ENCODE measurements at regions not wholly inside any gene's neighbourhood (a gene's known extent, or its start where the extent isn't known, plus 50 kb on each side); places are given as distances from the start of the nearest gene placed in this dataset.
"Not testable (repeated sequence)": the region's sequence is repeated elsewhere in the genome, so short reads cannot be mapped to it uniquely, and the experiment has no call there.

- intact Hi-C loops (cut with DNase I): no loop called here
- no peak for DNase-seq
These were observed 255.2 kb upstream of the WSB1 start for GRCh38 chr17:27038676-27039075.

GRCh38 chr17:27045039-27045438, 248.9 kb upstream of the WSB1 start:
- H3K9me3 ChIP-seq; H3K4me3 ChIP-seq; intact Hi-C loops (cut with DNase I); DNase-seq; H3K27me3 ChIP-seq; H3K4me1 ChIP-seq; H3K27ac ChIP-seq; H3K36me3 ChIP-seq: not testable (repeated sequence)
- WGBS, 2 donors: 85 to 86% methylated on average over 12 of the region's 12 CpGs

More at GRCh38 chr17:27038676-27039075, 255.2 kb upstream of the WSB1 start:
- Histone ChIP-seq H3K4me1 (no peaks in the 10 kb centered on the region), H3K4me3 (no peak overlapping the region), H3K27me3 (no peaks in the 10 kb centered on the region), H3K9me3 (no peaks in the 10 kb centered on the region), H3K36me3 (no peaks in the 10 kb centered on the region), H3K27ac (no peak overlapping the region)
- WGBS, 2 donors: 26 to 36% methylated on average over 2 of the region's 2 CpGs
- TF ChIP-seq POLR2AphosphoS5 (IDR thresholded peaks at IDR 0.05) (no peak), POLR2A (IDR thresholded peaks at IDR 0.05) (no peak), EP300 (IDR thresholded peaks at IDR 0.05) (no peak), CTCF (IDR thresholded peaks at IDR 0.05) (no peak)

DNA sequence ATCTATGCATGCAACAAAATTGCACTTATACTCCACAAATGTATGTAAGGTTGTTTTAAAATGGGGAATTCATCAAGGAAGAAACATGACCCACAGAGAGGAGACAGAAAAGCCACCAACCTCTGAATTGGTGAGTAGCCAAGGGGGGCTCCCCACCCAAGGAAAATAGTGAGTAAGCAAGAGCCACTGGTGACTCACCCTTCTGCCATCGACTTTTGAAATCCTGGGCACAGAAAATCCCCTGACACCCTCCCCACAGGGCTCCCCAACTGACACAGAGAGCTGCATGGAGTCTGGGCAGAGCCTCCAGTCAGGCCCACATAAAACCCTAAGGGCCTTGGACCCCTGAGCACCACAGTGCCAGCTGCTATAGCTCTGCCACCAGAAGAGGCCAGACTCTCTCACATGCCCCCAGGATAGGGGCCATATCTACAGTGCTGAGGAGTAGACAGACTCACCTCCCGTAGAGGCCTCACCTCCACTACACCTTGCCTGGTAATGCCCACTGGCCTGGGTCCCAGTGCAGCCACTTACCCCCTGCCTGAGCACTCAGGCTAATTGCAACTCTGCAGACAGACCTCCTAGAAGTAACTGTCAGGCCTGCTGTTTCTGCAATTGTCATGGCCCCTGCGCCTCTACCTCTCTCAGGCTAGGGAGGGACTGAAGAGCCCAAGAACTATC, 244.7 kb upstream of the WSB1 start:
- intact Hi-C loops (cut with DNase I): no loop called here
- WGBS, 2 donors: 53 to 54% methylated on average over 3 of the region's 3 CpGs
- Histone ChIP-seq H3K4me3 (no peak overlapping the region), H3K4me1 (no peaks in the 10 kb centered on the region), H3K36me3 (no peaks in the 10 kb centered on the region), H3K27me3 (no peaks in the 10 kb centered on the region), H3K27ac (no peak overlapping the region), H3K9me3 (no peaks in the 10 kb centered on the region)
- TF ChIP-seq POLR2AphosphoS5 (IDR thresholded peaks at IDR 0.05) (no peak), EP300 (IDR thresholded peaks at IDR 0.05) (no peak), POLR2A (IDR thresholded peaks at IDR 0.05) (no peak), CTCF (IDR thresholded peaks at IDR 0.05) (no peak)
- DNase-seq: no peak

GRCh38 chr17:27065588-27065987, 228.3 kb upstream of the WSB1 start:
- Histone ChIP-seq H3K9me3 (peaks cover 0 to 5% (median 0%) of the 10 kb centered on the region in 4 donors), H3K36me3 (no peaks in the 10 kb centered on the region), H3K4me3 (no peak overlapping the region), H3K27ac (no peak overlapping the region), H3K27me3 (no peaks in the 10 kb centered on the region), H3K4me1 (no peaks in the 10 kb centered on the region)
- DNase-seq: no peak
- WGBS, 2 donors: 70% methylated on average over 4 of the region's 4 CpGs
- TF ChIP-seq CTCF (IDR thresholded peaks at IDR 0.05) (no peak), POLR2AphosphoS5 (IDR thresholded peaks at IDR 0.05) (no peak), POLR2A (IDR thresholded peaks at IDR 0.05) (no peak), EP300 (IDR thresholded peaks at IDR 0.05) (no peak)
- intact Hi-C loops (cut with DNase I): no loop called here

- no peaks in the 10 kb centered on the region for H3K36me3 ChIP-seq
- intact Hi-C loops (cut with DNase I): no loop called here
- no peaks in the 10 kb centered on the region for H3K4me1 ChIP-seq
- TF ChIP-seq CTCF (IDR thresholded peaks at IDR 0.05) (no peak), EP300 (IDR thresholded peaks at IDR 0.05) (no peak), POLR2AphosphoS5 (IDR thresholded peaks at IDR 0.05) (no peak)
- H3K27me3 ChIP-seq: no peaks in the 10 kb centered on the region
- H3K4me3 ChIP-seq: no peak overlapping the region
- peaks cover 0 to 5% (median 0%) of the 10 kb centered on the region in 4 donors for H3K9me3 ChIP-seq
- 40 to 58% methylated on average over 2 of the region's 2 CpGs for WGBS, 2 donors
- DNase-seq: no peak
- no peak overlapping the region for H3K27ac ChIP-seq
These were observed 227.6 kb upstream of the WSB1 start for GRCh38 chr17:27066315-27066714.

Measured in sigmoid colon (tissue), 6 donors.